NCI-H460 (cell line): ENCODE measurements at regions not wholly inside any gene's neighbourhood (a gene's known extent, or its start where the extent isn't known, plus 50 kb on each side); places are given as distances from the start of the nearest gene placed in this dataset.

Experiments used
- DNase-seq: peaks from one replicate; pipeline ENCODE4 v3.0.0-alpha.2; 2016; ENCODE audit warnings: low read depth; ENCODE audit errors: extremely low read depth

DNA sequence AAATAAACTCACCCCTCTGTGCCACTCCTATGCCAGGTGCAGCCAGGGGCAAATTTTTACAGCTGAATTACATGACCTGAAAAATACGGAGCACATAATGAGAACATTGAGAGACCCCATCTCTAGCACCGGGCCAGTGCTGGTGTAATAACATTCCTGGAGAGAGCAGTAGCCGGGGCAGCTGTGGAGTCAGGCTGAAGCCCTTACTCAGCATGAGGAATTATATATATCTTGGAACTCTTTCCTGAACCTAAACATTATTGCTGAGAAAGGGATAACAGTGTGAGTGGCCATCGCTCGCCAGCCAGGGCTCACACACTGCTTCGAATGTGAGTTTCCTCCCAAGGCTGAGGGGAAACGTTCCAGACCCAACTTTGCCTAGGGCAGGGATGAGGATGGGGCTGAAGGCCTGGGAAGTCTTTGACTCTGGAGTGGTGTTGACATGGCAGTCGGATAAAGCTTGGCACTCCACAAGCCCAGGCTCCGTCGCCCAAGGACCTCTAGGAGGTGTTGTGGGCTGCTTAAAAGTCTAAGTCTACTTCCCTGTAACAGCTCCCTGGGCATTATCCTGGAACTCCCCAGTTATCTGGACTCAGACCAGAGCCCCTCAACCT lies 269.8 kb downstream of the CDC5L start:
- no peak for DNase-seq

- DNase-seq = no peak
Observed at GRCh38 chr6:44658571-44658970, 271.1 kb downstream of the CDC5L start.

DNA sequence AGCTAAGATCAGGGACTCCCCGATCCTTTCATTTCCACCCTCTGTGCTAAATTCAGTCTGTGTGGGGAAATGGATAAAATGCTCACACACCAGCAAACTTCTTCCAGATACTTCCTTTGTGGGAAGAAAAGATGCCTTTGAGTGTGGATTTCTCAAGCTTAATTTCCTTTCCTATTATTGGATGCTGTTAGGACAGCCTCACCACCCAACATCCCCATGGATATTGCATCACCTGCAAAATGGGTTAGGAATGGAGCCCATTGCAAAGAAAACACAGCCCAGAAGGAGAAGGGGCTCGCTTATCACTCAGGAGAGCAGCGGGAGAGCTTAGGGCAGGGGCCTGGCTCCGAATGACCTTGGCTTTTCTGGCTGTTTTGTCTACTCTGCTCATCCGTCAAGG lies 272.2 kb downstream of the CDC5L start:
- no peak for DNase-seq

DNA sequence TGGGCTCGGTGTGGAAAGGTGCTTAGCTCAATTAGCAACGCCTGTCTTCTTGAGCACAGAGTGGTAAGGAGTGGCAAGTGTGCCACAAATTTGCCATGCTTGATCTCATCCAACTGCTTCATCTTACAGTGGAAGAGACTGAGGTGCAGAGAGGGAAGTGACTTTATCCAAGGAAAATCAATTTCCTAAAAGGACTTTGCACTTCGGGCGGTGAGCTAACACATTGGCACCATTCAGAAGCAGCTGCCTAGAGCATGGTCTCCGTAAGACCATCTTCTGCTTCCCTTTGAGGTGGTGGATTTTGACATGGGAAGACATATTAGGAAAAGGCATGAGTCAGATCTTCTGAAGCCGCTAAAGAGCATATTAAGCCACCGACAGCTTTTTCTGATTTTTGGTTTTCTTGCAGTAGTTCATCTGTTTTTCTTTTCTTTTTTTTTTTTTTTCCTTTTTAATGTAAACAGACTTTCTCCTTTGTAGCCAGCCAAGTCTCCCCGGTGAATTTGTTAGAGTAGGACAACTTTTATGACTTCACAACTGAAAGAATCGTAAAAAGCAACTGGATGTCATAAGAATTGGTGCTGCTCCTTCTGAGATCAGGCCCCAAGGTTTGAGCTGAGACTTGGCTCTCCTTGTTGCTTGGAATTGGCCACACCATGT lies 273.2 kb downstream of the CDC5L start:
- DNase-seq = no peak

DNA sequence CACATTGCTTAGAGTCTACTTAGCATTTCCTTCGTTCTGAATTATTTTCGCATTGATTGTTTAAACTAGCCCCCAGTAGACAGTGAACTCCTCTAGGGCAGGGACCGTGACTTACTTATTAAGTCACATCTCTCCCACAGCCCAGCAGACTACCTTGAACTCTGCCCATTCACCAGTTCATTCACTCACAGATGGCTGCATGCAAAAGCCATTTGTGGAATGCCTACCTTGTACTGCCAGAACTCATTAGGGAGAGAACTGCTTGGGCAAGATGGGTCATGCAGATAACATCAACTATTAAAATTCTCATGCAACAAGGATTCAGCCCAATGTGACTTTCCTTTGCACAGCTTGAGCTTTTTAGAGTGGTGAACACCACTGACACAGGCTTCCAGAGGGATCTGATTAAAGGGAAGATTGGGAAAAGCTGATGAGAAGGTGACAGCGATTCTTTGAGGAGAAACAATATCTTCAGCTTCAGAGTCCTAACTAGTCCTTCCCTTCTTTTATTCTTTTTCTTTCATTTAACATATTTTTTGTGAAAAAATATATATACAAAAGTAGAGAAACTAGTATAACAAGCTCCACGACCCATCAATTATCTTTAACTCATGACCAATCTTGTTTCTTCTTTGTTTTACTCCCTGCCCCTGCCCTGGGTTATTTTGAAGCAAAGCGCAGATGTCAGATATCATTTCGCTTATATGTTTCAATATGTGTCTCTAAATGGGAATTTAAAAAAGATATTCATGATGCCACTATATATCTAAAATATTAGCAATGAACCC lies 273.9 kb downstream of the CDC5L start:
- no peak for DNase-seq

DNA sequence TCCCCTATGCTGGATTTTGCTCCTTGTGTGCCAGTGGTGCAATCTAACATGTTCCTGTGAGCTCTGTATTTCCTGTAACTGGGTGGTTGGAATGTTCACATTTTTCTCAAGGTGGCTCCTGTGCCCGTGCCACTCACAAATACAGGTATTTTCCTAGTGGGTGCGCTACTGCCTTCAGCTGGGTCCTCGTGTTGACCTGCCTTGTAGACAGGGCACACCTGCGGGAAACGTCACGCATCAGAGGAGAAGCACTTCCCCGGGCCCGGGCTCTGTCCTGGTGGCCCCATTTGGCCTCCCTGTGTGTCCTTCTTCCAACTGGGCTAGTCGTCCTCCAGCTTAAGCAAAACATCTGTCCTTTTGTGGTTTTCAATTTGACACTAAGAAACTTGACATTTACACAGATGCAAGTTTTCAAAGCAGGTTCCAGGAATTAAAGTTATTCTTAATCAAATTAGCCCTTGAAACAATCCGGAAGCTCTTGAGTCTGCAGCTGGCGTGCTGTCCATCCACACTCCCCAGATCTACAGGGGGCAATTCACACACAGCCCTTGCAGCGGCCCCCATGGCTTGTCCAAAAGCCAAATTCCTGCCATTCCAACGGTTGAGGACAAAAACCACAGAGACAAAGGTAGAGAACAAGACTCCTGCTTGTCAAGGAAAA lies 275.1 kb downstream of the CDC5L start:
- no peak for DNase-seq

DNA sequence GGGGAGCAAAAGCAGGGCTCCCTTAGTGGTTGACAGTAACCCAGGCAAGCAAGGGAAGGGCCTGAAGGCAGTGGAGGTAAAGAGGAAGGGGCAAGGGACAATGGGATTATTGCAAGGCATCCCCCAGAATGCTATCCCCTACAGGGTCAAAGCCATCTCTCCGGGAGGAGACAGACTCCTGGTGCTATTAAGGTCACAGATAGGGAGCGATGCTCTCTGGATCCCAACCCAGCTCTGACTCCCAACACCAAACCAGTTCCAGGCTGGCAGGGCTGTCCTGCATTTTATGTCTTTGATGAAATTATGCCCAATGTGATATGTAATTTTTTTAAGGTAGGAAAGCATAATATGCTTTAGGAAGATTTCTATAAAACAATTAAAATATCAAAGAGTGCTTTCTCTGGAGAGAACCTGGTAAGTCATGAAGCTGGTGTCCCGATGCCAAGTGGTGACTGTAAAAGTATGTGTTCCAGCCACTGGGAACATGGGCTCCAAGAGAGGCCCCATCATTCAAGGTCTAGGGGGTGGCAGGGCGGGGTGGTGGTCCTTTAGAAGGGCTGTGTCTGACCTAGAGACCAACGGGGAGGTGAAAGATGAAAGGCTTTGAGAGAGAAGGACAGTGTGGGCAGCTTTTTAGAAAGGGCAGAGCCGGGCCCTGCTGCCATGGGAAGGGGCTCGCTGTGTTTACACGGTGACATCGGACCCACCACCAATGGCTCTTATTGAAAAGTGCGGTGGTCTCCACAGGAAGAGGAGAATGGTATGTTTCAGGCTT lies 276.5 kb downstream of the CDC5L start:
- DNase-seq = no peak

DNA sequence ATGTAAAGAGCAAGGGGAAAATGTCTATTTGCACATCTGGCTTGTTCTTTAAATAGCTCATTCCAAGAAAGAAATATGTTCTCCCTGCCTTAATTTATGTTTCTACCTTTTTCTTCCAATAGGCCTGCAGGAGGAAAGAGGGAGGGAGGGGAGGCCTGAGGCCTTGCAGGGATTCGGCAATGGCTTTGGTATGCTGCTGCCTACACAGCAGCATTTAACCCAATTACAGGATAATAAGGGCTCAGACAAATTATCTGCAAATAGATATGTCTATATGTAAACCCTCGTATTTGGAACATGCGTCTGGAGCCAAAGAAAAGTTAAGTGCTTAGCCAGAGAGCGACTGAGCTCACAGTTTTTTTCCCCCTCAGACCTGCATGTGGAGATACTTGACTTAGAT lies 277.2 kb downstream of the CDC5L start:
- no peak for DNase-seq

- DNase-seq = no peak
Observed at GRCh38 chr6:44665143-44665542, 277.6 kb downstream of the CDC5L start.

DNA sequence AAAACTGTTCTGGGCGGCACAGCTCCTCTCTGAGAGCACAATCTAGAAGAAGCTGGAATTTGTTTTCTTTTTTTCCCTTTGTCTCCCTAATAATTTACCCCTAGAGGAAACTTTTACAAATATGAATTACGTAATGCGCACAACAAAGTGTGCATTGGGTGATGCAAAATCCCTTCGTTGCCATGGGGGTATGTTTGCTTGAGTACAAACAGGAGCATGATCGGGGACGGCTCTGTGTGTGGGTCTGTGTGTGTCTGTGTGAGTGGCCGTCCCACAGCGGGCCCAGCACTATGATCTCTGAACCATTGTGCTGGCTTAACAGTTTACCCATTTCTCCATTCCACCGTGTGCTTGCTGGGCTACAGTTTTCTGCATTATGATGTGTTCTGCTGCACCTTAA lies 278.2 kb downstream of the CDC5L start:
- no peak for DNase-seq

GRCh38 chr6:44666324-44666723 lies 278.8 kb downstream of the CDC5L start:
- DNase-seq = no peak

DNA sequence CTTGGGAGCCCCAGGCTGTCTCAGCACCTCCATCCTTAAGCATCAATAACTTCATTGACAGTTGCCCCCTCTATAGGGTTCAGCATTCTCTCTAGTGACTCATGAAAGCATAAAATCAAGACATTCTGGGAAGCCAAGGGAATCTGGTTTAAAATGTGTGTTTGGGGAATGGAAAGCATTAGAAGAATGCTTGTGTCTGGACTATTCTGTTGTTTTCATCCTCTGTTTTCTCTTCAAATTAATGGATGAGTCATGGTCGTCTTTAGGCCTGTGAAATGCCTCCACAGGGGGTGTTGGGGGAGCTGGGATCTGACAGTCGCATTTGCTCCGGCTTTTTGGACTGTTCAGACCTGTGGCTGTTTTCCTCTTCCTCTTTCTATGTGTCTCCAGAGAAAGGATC lies 279.7 kb downstream of the CDC5L start:
- no peak for DNase-seq

- peak; percentile 36 for DNase-seq
Observed at GRCh38 chr6:44667668-44668390, 280.3 kb downstream of the CDC5L start.

DNA sequence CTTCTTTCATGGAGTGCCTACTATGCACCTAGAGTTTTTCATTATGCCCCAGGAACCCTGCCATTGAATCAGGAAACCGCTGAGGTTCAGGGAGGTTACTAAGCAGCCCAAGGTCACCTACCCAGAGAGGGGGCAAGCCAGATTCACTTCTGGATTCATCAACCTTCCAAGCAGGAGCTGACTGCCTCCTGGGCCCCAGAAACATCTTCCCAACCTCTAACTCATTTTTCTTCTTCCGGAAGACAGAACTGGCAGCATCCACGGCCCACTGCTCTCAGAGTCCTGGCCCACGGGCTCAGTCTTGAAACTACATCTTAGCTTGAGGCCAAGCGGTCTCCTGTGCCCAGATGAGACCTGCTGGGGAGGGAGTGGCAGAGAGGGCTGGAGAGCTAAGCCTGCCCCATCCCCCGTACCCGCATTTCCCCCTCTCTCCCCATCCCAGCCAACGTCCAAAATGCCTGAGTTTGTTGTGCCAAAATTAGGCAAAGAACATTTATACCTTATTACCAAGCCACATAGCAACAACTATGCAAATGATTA lies 281.0 kb downstream of the CDC5L start:
- DNase-seq = no peak

DNA sequence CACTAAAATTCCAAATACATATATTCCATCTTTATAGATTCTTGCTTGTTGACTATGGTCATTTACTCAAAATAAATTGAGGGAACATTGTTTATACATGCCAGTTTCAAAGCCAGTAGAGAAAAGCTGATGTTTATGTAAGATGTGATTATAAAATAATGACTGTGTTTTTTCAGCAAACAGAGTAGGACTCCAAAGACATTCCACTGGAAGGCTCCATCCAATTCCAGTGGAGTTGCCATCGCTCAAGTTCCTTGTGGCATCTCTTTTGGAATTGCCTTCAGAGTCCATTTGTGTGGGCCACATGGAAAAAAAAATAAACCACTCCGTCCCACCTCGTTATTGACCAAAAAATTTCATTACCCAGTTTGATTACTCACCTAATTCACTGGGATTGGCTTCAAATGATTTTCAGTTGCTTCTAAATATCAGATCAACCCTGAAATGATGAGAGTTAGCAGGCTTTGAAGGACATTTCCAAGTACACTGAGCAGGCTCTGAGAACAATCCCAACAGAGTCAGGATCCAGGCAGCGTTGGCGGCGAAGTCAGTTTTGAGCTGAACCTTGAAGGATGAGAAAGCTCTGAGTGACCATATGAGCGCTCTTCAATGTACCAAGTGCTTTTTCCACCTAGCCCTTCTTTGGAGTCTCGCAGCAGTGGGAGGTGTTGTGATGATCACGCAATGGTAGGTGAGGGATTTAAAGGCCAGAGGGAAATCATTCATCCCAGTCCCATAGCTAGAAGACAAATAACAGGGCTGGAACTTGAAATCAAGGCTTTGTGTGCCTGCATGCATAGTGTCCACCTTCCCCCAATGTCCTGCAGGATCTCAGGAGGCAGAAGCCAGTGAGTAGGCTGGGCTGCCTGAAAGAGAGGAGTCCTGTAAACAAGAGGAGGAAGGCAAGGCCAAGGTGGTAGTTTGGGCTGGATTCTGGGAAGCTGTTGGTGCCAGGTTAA lies 281.7 kb downstream of the CDC5L start:
- DNase-seq = no peak

- DNase-seq = no peak
Observed at GRCh38 chr6:44670146-44670545, 282.6 kb downstream of the CDC5L start.

DNA sequence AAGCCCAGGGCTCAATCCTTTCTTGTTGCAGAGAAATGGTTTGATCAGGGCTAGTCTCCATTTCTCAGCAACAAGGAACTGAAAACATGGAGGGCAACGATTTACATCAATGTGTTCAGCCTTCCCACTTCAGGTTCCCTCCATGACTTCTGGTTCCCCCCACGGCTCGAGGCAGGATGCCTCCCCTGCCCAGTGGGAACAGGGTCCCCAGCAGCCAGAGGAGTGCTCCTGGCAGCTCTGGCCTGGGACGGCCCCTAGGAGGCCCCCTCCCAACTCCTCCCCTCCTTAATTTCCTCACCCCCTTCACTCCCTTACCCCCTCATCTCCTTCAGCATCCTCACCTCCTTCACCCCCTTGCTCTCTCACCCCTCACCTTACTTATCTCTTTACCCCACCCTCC lies 283.8 kb downstream of the CDC5L start:
- DNase-seq = no peak

- no peak for DNase-seq
Observed at GRCh38 chr6:44672086-44672485, 284.6 kb downstream of the CDC5L start.

GRCh38 chr6:44672841-44673240 lies 285.3 kb downstream of the CDC5L start:
- DNase-seq = no peak
